ENCODE measurements at regions not wholly inside any gene's neighbourhood (a gene's known extent, or its start where the extent isn't known, plus 50 kb on each side); places are given as distances from the start of the nearest gene placed in this dataset.

GRCh38 chr5:107088907-107089306, 581.8 kb downstream of the EFNA5 start:
- TF ChIP-seq TAF1 (IDR thresholded peaks at IDR 0.05; ENCODE audit: borderline replicate concordance, insufficient read depth, low read length) (no peak), POLR2AphosphoS5 (IDR thresholded peaks at IDR 0.05; ENCODE audit: low read depth, low read length) (no peak), REST (IDR thresholded peaks at IDR 0.05; ENCODE audit: insufficient read depth in 1 of 2, low read depth in 2 of 2, low read length in 2 of 2) (no peak), SIN3A (IDR thresholded peaks at IDR 0.05; ENCODE audit: borderline replicate concordance, insufficient read depth, low read length) (no peak), FOXP2 (optimal IDR thresholded peaks at IDR 0.05; ENCODE audit: borderline replicate concordance, extremely low read depth, extremely low read length, insufficient read depth) (no peak)

GRCh38 chr5:107085572-107085971, 585.2 kb downstream of the EFNA5 start:
- TF ChIP-seq TAF1 (IDR thresholded peaks at IDR 0.05; ENCODE audit: borderline replicate concordance, insufficient read depth, low read length) (no peak), REST (IDR thresholded peaks at IDR 0.05; ENCODE audit: insufficient read depth in 1 of 2, low read depth in 2 of 2, low read length in 2 of 2) (no peak), SIN3A (IDR thresholded peaks at IDR 0.05; ENCODE audit: borderline replicate concordance, insufficient read depth, low read length) (no peak), POLR2AphosphoS5 (IDR thresholded peaks at IDR 0.05; ENCODE audit: low read depth, low read length) (no peak), FOXP2 (optimal IDR thresholded peaks at IDR 0.05; ENCODE audit: borderline replicate concordance, extremely low read depth, extremely low read length, insufficient read depth) (no peak)

- no peak for TF ChIP-seq POLR2AphosphoS5 (IDR thresholded peaks at IDR 0.05; ENCODE audit: low read depth, low read length)
- TF ChIP-seq FOXP2 (optimal IDR thresholded peaks at IDR 0.05; ENCODE audit: borderline replicate concordance, extremely low read depth, extremely low read length, insufficient read depth): no peak
- TF ChIP-seq SIN3A (IDR thresholded peaks at IDR 0.05; ENCODE audit: borderline replicate concordance, insufficient read depth, low read length): no peak
- TF ChIP-seq TAF1 (IDR thresholded peaks at IDR 0.05; ENCODE audit: borderline replicate concordance, insufficient read depth, low read length): no peak
- TF ChIP-seq REST (IDR thresholded peaks at IDR 0.05; ENCODE audit: insufficient read depth in 1 of 2, low read depth in 2 of 2, low read length in 2 of 2): no peak
These were observed 595.7 kb downstream of the EFNA5 start for GRCh38 chr5:107074996-107075395.

GRCh38 chr5:107072967-107073366, 597.8 kb downstream of the EFNA5 start:
- TF ChIP-seq REST (IDR thresholded peaks at IDR 0.05; ENCODE audit: insufficient read depth in 1 of 2, low read depth in 2 of 2, low read length in 2 of 2): no peak
- TF ChIP-seq TAF1 (IDR thresholded peaks at IDR 0.05; ENCODE audit: borderline replicate concordance, insufficient read depth, low read length): no peak
- no peak for TF ChIP-seq POLR2AphosphoS5 (IDR thresholded peaks at IDR 0.05; ENCODE audit: low read depth, low read length)
- no peak for TF ChIP-seq SIN3A (IDR thresholded peaks at IDR 0.05; ENCODE audit: borderline replicate concordance, insufficient read depth, low read length)
- TF ChIP-seq FOXP2 (optimal IDR thresholded peaks at IDR 0.05; ENCODE audit: borderline replicate concordance, extremely low read depth, extremely low read length, insufficient read depth): no peak

- TF ChIP-seq REST (IDR thresholded peaks at IDR 0.05; ENCODE audit: insufficient read depth in 1 of 2, low read depth in 2 of 2, low read length in 2 of 2) (no peak), FOXP2 (optimal IDR thresholded peaks at IDR 0.05; ENCODE audit: borderline replicate concordance, extremely low read depth, extremely low read length, insufficient read depth) (no peak), TAF1 (IDR thresholded peaks at IDR 0.05; ENCODE audit: borderline replicate concordance, insufficient read depth, low read length) (no peak), POLR2AphosphoS5 (IDR thresholded peaks at IDR 0.05; ENCODE audit: low read depth, low read length) (no peak), SIN3A (IDR thresholded peaks at IDR 0.05; ENCODE audit: borderline replicate concordance, insufficient read depth, low read length) (no peak)
These were observed 598.3 kb downstream of the EFNA5 start for GRCh38 chr5:107072440-107072839.

Data from PFSK-1 (cell line).